HUDEP-2 (cell line): ENCODE measurements at regions not wholly inside any gene's neighbourhood (a gene's known extent, or its start where the extent isn't known, plus 50 kb on each side); places are given as distances from the start of the nearest gene placed in this dataset.

Experiments used
- DNase-seq, 76 experiments: peaks; one replicate each; lab custom pipeline; 2025; ENCODE audit not compliant: unreplicated experiment in 76 of 76; lab: John Stamatoyannopoulos, UW

DNA sequence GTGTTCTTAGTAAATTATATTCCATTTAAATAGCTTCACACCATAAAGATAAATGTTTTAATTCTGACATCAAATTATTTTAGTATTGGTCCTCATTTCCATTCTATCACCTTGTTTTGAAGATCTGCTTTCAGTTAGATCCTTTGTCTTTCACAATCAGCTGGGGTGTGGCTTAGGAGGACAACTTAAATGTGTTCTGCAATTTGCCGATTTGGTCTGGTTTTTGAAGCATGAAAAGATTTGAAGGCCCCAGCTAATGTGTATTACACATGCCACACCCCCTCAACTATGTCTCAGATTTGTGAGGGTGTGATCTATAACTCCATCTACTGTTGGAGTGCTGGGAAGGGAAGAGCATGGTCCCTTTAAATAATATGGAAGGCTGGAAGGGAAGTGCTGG is 516.1 kb upstream of the GOLIM4 start:
- DNase-seq = no peak

DNA sequence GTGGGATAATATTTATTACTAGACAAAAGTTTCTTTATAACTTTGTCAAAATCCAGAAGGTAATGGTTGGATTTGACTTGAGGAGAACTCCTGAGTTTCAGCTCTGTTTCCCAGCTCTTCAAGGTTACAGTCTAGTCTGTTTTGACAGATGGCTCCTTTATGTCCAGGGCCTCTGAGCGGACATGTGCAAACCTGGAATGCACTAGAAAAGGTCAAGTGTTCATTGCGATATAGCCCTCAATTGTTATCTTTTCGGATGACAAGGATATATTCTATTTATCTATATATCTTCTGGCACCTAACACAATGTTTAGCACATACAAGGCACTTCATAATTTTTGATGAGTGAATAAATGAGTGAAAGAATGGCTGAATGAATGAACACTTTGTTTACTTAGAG is 513.2 kb upstream of the GOLIM4 start:
- no peak for DNase-seq

DNA sequence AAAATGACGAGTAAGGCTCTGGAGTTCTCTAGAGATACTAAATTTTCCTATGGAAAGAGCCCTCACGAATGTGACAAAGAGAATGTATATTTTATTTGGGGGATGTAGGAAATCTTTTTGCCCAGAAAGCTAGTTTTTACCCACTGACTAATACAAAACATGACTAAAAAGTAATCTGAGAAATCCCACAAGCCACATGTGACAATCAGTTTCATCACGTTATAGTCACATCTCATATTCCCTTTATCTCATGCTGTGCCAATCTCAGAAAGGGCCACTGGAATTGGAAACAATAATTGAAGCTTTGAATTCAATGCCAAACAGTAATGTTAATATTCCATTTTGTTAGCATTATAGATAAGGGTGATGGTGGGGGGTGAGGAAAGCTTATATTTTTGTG is 509.0 kb upstream of the GOLIM4 start:
- no peak for DNase-seq

DNA sequence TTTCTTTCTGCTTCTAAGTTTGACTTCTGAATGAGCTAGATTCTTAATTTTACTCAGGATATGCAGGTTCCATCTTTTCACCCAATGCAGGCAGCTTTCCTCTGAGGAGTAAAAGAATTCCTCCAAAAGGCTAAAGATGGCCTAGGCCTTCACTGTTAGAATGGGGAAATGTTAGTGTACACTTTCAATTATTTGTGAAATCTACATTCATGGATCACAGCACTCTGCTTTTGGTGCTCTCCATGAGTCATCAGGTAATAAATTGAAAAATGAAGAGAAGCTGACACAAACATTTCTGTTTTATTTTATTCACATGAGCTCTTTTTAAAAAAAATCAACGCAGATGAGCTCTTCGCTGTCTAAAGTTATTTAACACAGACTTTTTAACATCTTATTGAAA is 502.5 kb upstream of the GOLIM4 start:
- no peak for DNase-seq

DNA sequence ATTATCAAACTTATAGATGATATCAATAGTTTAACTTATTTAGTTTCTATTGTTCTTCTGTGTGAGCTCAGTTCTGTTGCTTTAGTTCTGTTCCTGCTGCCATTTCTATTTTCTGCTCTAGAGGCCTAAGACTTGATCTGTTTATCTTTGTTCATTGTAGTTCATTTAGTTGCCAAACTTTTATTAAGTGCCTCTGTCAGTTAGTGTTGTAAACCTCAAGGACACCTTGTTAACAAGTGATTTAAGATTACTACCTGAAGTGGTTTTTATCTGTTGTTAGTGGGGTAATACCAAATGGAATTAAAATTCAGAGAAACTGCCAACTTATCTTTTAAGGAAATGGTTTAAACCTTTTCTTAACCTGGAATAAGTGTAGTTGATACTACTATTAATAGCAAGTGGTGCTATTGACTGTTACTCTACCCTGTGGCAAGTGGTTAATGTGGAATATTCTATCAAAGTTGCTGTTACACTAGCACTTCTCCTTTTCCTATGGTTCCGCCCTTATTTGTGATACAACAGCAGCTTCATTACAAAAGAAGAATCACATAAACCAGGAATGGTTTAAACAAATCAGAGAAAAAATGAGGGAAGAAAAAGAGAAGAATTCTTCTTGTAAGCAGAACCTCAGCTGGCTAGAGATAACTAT is 500.6 kb upstream of the GOLIM4 start:
- DNase-seq = no peak

DNA sequence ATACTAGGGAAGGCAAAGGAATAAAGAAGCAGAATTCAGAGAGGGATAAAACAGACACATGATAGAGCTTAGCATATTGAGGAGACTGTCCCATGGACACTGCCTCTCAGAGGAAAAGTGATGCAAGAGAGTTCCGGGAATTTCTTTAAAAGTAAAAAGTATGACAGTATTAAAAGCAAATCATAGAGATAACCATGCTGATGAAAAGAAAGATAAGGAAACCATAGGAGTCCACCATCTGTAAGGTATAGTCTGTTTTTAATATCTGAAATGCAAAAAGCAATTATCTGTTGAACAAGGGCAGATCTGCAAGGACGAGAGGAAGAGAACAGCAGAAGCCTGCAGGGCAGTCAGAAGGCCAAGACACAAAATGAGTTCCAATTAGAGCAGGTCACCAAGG is 495.9 kb upstream of the GOLIM4 start:
- no peak for DNase-seq

DNA sequence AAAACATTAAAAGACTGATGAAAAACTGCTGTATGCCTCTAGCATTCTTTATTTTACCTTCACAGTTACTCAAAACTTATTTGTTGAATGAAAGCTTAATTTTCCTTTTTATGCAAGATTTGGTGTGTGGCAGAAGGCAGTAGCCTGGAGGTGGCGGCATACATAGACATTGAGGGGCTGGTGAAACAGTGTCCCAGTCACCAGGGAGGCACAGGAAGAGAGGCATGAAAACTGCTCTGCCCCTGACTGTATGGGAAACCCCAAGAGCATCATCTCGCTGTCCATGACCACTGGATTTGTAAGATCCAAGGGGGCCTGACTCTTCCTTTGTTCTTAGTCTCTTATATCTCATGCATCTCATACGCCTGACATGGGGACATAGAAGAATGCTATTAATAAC is 493.7 kb upstream of the GOLIM4 start:
- DNase-seq = no peak

DNA sequence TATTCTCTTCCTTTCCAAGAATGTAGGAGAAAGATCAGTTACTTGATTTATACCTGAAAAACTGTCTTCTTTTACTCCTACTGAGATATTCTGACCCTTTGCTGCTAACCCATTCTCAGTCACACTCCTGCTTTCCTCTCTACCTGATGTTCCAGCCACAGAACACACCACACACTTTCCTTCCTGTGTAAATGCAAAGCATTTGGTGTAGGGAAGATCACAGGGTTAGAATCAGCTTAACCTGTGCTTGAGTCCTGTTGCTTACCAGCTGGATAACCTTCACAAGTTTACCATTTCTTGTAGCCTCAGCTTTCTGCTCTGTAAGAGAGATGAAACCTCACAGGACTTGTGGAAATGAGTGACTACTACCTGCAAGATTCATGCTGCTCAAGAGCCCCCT is 489.8 kb upstream of the GOLIM4 start:
- no peak for DNase-seq

DNA sequence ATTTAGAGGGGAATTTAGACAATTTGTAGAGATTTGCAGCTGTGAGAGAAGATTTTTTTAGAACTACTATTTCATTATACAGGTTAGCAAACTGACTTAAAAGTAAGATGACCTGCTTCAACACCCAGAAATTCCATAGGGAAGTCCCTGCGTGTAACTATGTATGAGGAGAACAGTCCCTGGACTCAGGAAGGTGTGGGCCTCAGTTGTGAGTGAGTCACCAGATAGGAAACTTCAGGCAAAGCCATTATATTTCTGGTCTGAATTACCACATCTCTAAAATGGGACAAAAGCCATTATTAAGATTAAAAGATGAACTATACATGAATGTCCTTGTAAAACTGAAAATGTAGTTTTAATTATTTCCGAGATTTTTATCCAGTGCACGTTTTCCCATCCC is 488.3 kb upstream of the GOLIM4 start:
- no peak for DNase-seq

DNA sequence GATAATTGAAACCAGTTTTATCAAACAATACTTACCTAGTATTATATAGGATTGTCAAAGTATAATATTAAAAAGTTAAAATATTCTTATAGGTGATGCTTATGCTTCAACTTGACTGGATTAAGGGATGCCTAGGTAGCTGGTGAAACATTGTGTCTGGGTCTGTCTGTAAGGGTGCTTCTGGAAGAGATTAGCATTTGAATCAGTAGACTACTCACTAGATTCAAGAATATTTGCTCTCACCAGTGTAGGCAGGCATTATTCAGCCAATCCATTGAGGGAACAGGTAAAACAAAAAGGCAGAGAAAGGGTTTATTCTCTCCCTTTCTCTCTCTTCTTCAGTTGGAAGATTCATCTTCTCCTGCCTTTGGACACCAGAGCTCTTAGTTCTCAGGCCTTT is 486.8 kb upstream of the GOLIM4 start:
- no peak for DNase-seq

DNA sequence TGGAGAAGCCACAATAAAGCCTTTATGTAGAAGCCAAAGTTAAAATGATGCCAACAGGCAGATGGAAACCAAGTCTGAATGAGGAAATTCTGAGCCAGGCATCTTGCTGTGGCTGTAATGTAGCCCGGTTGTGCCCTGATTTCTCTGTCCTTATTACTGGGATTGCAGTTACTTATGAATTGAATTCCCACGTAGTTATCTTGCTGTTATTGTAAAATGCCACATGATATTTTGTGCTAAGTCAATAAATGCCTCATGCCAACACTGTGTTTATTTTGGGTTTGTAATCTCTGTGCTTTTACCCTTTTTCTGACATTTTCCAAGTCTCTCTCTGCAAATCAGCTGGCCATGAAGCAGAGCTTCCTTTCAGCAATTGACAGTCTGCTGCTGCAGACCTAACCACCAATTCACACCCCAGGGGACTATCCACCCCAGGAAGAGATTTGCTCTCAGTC is 486.1 kb upstream of the GOLIM4 start:
- DNase-seq = no peak

DNA sequence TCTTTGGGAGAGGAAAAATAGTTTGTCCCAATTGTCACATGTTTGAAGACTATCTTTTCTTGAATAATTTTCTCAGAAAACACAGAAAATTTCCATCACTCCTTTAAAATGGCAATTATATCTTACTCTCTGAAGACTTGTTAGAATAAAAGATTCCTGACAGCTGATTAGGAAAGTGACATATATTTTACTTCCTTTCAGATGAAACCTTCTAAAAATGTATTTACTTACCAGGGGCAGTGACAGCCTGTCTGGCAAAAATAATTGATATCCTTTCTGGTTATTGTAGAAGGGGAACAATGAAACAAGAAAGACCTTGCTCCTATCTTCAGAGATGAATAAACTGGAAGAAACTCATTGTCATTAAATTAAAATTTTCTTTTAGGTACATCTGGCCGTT is 483.3 kb upstream of the GOLIM4 start:
- no peak for DNase-seq

DNA sequence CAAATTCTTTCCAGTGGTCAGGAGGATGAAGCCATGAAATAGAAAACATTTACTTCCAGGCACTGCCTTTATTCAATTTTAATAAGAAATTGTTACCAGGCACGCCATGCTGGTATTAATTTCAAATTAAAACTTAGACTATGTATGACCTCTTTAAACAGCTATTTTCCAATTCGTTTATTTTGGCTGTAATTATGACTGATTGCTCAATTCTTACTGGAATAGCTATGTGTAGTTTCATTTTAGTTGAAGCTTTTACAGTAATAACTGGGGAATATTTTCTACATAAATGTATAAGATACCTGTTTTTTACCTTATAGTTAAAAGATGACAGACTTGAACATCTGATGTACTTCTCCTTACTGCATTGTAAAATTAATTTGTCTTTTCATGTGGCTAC is 480.0 kb upstream of the GOLIM4 start:
- DNase-seq = no peak

DNA sequence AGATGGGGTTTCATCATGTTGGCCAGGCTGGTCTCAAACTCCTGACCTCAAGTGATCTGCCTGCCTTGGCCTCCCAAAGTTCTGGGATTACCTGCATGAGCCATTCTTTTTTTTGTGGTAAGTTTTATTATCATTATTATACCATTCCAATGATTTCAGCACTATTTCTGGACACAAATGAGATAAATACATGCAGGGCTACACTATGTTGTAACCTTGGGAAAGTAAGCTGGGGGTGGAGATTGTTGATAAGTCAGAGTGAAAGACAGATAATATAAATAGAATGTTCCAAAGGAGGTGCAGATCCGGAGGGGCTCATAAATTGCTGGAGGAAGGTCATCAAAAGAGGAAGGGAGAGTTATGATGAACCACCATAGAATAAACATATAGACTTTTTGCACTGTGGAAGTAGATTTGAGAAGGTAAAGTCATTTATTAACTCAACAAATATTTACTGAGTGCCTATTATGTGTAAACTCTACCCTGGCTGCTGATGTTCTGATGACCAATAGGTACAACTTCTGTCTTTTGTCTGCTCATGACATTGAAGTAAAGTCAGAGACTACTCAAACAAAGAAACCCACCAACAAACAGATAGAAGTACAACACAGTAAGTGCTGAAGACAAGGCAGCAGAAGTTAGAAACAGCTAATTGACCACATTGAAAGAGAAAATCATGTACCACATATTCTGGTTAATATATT is 478.9 kb upstream of the GOLIM4 start:
- DNase-seq = no peak

DNA sequence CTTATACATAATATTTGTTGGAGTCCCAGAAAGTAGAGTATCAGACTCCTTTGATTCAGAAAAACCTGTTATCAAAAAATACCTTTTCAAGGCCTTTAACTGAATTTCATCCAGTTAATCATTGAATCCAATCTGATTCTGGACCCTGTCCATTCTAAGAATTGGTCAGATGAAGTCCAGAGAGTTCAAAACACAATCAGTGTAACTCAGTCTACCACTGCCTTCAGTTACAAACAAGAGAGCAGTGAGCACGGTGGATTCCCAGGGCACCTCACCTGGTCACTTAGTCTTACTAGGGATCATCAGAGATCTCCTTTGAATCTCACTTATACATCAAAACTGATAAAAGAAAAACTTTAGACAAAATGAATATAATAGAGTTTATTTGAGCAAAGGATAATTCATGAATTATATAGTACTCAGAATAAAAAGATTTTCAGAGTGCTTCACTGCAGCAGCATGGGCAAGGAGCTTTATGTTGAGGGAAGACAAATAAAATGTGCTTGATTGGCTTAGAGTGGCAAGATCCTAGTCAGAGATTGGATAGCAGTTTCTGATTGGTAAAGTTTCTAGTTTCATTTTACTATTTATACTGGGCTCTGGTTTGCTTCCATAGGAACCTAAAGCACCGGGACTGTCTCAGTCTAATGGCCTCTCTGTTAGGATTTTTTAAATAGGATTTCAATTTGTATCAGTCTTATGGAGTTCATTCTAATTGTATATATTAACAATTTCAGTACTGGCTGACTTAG is 474.9 kb upstream of the GOLIM4 start:
- no peak for DNase-seq

DNA sequence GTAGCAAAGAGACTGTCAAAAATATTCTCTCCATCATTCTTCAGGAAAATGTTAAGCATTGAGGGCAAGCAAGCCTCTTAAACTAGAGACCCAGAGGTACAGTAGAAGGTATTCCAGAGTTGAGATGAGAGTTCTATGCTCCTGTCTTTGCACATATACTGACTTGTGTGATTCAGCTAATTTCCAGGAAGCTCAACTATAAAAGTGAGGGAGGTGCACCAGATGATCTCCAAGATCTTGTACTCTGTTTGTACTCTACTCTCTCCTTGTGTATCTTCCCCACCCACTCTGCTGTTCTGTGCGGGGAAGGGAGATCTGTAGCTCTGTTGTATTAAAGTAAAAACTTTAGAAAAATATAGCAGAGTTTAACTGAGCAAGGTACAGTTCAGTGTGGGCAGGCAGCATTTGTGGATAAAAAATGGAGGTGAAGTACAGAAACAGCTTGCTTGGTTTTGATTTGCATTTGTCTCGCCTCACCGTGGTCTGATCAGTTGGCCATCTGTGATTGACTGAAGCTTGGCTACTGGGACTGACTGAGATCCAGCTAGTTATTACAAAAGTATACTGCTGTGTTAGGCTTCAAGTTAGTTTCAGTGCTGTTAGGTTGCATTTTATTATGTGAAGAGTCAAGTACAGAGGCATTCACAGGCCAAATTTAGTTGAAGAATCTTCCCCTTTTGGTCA is 463.1 kb upstream of the GOLIM4 start:
- DNase-seq = no peak

DNA sequence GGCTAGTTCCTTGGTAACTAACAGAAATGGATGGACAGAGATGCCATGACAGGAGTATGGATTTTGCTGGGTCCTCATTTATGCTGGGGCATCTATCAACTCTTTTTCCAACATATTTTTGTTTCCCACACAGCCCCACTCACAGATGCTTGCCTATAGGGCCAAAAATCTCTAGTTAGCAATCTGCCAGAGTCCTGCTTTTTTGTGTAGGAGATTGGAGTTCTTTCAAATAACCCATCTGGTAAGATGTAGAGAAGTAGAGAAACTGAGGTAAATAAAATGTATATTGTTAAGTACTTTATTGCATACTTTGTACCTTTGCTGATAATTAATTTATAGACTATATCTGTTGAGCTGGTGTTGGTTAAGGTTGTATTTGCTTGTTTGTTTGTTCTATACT is 456.5 kb upstream of the GOLIM4 start:
- no peak for DNase-seq

DNA sequence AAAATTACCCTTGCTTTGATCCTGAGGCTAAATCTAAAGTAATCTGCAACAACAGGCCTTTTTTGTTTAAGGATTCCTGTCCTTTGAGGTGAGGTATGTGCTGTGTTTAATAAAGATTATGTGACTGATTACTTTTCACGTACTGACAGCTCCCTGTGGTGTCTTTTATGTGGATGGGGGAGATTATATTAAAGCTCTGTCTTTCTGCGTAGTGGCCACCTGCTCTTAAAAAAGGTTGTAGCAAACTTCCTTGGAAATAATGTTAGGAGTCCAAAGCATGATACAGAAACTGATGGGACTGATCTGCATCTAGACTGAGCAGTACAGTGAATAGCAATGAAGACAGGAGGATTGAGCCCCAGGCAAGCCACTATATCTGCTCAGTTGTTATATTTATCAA is 453.0 kb upstream of the GOLIM4 start:
- no peak for DNase-seq

DNA sequence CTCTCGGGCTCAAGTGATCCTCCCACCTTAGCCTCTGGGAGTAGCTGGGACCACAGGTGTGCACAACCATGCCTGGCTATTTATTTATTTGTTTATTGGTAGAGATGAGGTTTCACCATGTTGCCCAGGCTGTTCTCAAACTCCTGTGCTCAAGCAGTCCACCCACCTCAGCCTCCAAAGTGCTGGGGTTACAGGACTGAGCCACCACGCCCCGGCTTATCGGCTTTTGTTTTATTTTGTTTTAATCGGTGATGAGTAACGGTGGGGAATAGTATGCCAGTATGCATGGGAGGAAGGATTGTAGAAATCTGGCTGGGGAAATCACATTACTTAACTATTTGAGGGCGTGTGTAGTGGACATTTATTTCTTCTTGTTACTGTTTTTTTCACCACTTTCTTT is 451.0 kb upstream of the GOLIM4 start:
- DNase-seq = no peak

DNA sequence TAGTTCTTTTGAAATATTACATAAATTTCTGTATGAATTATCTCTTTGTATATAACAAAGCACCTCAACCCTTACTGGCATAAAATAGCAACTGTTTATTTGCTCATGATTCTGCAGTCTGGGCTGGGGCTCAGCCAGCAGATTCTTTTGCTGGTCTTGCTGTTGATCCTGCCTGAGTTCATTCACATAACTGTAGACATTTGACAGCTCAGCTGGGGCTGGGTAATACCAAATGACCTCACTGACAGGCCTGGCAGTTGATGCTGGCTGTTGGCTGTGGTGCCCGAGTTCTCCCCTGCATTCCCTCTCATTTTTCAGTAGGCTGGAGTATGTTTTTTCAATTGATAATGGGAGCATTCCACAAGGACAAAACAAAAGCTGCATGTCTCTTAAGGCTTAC is 449.9 kb upstream of the GOLIM4 start:
- DNase-seq = no peak
